Neural cell (in vitro differentiated cells): ENCODE measurements at regions not wholly inside any gene's neighbourhood (a gene's known extent, or its start where the extent isn't known, plus 50 kb on each side); places are given as distances from the start of the nearest gene placed in this dataset.

Source experiments
- H2AFZ ChIP-seq: fragments of 200-600, 300-800 bp; sonication (generic), shearing (Covaris generic); 2 replicates; pipeline ENCODE4 v1.6.0; 2014; ENCODE audit warnings: low read depth, mild to moderate bottlenecking, antibody characterized with exemption, low read length, moderate library complexity
- H3F3A ChIP-seq: fragments of 200-600 bp; shearing (Covaris generic); 2 replicates; pipeline ENCODE4 v1.6.1; 2016; ENCODE audit warnings: mild to moderate bottlenecking, moderate library complexity, mixed read lengths, antibody characterized with exemption, low read length; ENCODE audit not compliant: insufficient read depth, poor library complexity, severe bottlenecking
- H3K27ac ChIP-seq: fragments of 200-600, 300-800 bp; sonication (generic), shearing (Covaris generic); 2 replicates; pipeline ENCODE4 v1.5.1; 2014; ENCODE audit warnings: mild to moderate bottlenecking, low read length, moderate library complexity
- H3K27me3 ChIP-seq: fragments of 300-800, 200-600 bp; sonication (generic), shearing (Covaris generic); 2 replicates; pipeline ENCODE4 v1.6.0; 2014; ENCODE audit warnings: mild to moderate bottlenecking, low read depth, low read length, moderate library complexity; ENCODE audit not compliant: insufficient read depth
- H3K36me3 ChIP-seq: fragments of 300-800, 200-600 bp; sonication (generic), shearing (Covaris generic); 2 replicates; pipeline ENCODE4 v1.5.1; 2014; ENCODE audit warnings: mild to moderate bottlenecking, antibody characterized with exemption, low read length, moderate library complexity; ENCODE audit not compliant: insufficient read depth
- H3K4me2 ChIP-seq: fragments of 300-800, 200-600 bp; sonication (generic), shearing (Covaris generic); 2 replicates; pipeline ENCODE4 v1.6.0; 2014; ENCODE audit warnings: mild to moderate bottlenecking, low read length
- H3K4me3 ChIP-seq: fragments of 300-800, 200-600 bp; sonication (generic), shearing (Covaris generic); 2 replicates; pipeline ENCODE4 v1.5.1; 2014; ENCODE audit warnings: mild to moderate bottlenecking, low read length, moderate library complexity
- H3K79me2 ChIP-seq: fragments of 200-600 bp; shearing (Covaris generic); replicated peaks from 2 replicates; pipeline ENCODE4 v1.6.0; 2014; ENCODE audit warnings: mild to moderate bottlenecking, low read length, moderate library complexity; ENCODE audit not compliant: insufficient read depth
- H3K9ac ChIP-seq: fragments of 300-800, 200-600 bp; sonication (generic), shearing (Covaris generic); 2 replicates; pipeline ENCODE4 v1.6.1; 2016; ENCODE audit warnings: mild to moderate bottlenecking, low read length, mixed read lengths
- H3K9me2 ChIP-seq: fragments of 200-600 bp; shearing (Covaris generic); 2 replicates; pipeline ENCODE4 v1.6.1; 2016; ENCODE audit warnings: mild to moderate bottlenecking, low read length, mixed read lengths; ENCODE audit not compliant: insufficient read depth
- H3K9me3 ChIP-seq: fragments of 200-600, 300-800 bp; sonication (generic), shearing (Covaris generic); 2 replicates; pipeline ENCODE4 v1.6.1; 2016; ENCODE audit warnings: mild to moderate bottlenecking, mixed run types, low read length, moderate library complexity, mixed read lengths
- H4K20me1 ChIP-seq: fragments of 200-600 bp; shearing (Covaris generic); 2 replicates; pipeline ENCODE4 v1.6.1; 2016; ENCODE audit warnings: mild to moderate bottlenecking, mixed run types; ENCODE audit not compliant: insufficient read depth
- EP300 ChIP-seq: fragments of 450-650 bp; conservative IDR thresholded peaks from 2 replicates; pipeline ENCODE4 v1.6.1; 2014; ENCODE audit warnings: antibody characterized with exemption, mild to moderate bottlenecking, moderate library complexity; ENCODE audit not compliant: poor library complexity, severe bottlenecking
- EZH2 ChIP-seq: fragments of 200-600, 300-800 bp; shearing (Covaris generic), sonication (generic); IDR thresholded peaks from 2 replicates; pipeline ENCODE4 v1.6.1; 2014; ENCODE audit warnings: antibody characterized with exemption, low read length, borderline replicate concordance, mild to moderate bottlenecking; ENCODE audit not compliant: insufficient read depth, poor library complexity, severe bottlenecking
- MXI1 ChIP-seq: fragments of 450-650 bp; conservative IDR thresholded peaks from 2 replicates; pipeline ENCODE4 v1.6.1; 2014; ENCODE audit warnings: antibody characterized with exemption, mild to moderate bottlenecking; ENCODE audit not compliant: poor library complexity, severe bottlenecking
- POLR2AphosphoS5 ChIP-seq: IDR thresholded peaks from 2 replicates; pipeline ENCODE4 v1.6.1; 2012
- RAD21 ChIP-seq: fragments of 450-650 bp; conservative IDR thresholded peaks from 2 replicates; pipeline ENCODE4 v1.6.1; 2014; ENCODE audit warnings: antibody characterized with exemption, mild to moderate bottlenecking, moderate library complexity
- SMC3 ChIP-seq: fragments of 450-650 bp; conservative IDR thresholded peaks from 2 replicates; pipeline ENCODE4 v1.6.1; 2014; ENCODE audit warnings: antibody characterized with exemption, mild to moderate bottlenecking, moderate library complexity; ENCODE audit not compliant: poor library complexity
- TAF1 ChIP-seq: IDR thresholded peaks from 2 replicates; pipeline ENCODE4 v1.6.1; 2012; ENCODE audit warnings: low read depth
- TF ChIP-seq, protein P1 (sequence below): fragments of 450-650 bp; IDR thresholded peaks from 2 replicates; pipeline ENCODE4 v1.5.1; 2014; ENCODE audit warnings: antibody characterized with exemption, mild to moderate bottlenecking, moderate library complexity; ENCODE audit not compliant: poor library complexity, severe bottlenecking
- TF ChIP-seq, protein P2 (sequence below): IDR thresholded peaks from 2 replicates; pipeline ENCODE4 v1.6.1; 2012; ENCODE audit warnings: borderline replicate concordance

DNA sequence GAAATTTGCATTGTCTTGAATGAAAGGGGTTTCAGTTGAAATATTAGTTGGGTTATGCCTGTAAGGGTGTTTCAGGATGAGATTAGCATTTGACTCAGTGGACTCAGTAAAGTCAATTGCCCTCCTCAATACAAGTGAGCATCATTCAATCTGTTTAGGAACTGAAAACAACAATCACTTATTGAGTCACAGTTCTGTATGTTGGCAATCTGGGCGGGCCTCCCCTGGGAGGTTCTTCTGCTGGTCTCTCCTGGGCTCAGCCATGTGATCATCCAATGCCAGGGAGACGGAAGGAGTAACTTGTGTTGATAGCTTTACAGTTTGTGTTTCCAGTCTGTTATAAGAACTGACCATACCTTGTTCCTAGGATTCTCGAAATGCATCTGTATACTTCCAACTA, 262.9 kb upstream of the RUNX1 start:
- no peak overlapping the region for H3K9ac ChIP-seq
- no peak overlapping the region for H3K27ac ChIP-seq
- H3K4me3 ChIP-seq: no peak overlapping the region
- no peak for TF ChIP-seq SMC3
- no peak for TF ChIP-seq EP300
- no peak for TF ChIP-seq MXI1
- TF ChIP-seq EZH2: no peak
- TF ChIP-seq TAF1: no peak
- TF ChIP-seq, protein P1, sequence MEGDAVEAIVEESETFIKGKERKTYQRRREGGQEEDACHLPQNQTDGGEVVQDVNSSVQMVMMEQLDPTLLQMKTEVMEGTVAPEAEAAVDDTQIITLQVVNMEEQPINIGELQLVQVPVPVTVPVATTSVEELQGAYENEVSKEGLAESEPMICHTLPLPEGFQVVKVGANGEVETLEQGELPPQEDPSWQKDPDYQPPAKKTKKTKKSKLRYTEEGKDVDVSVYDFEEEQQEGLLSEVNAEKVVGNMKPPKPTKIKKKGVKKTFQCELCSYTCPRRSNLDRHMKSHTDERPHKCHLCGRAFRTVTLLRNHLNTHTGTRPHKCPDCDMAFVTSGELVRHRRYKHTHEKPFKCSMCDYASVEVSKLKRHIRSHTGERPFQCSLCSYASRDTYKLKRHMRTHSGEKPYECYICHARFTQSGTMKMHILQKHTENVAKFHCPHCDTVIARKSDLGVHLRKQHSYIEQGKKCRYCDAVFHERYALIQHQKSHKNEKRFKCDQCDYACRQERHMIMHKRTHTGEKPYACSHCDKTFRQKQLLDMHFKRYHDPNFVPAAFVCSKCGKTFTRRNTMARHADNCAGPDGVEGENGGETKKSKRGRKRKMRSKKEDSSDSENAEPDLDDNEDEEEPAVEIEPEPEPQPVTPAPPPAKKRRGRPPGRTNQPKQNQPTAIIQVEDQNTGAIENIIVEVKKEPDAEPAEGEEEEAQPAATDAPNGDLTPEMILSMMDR: no peak
- no peak for TF ChIP-seq RAD21
- TF ChIP-seq, protein P2, sequence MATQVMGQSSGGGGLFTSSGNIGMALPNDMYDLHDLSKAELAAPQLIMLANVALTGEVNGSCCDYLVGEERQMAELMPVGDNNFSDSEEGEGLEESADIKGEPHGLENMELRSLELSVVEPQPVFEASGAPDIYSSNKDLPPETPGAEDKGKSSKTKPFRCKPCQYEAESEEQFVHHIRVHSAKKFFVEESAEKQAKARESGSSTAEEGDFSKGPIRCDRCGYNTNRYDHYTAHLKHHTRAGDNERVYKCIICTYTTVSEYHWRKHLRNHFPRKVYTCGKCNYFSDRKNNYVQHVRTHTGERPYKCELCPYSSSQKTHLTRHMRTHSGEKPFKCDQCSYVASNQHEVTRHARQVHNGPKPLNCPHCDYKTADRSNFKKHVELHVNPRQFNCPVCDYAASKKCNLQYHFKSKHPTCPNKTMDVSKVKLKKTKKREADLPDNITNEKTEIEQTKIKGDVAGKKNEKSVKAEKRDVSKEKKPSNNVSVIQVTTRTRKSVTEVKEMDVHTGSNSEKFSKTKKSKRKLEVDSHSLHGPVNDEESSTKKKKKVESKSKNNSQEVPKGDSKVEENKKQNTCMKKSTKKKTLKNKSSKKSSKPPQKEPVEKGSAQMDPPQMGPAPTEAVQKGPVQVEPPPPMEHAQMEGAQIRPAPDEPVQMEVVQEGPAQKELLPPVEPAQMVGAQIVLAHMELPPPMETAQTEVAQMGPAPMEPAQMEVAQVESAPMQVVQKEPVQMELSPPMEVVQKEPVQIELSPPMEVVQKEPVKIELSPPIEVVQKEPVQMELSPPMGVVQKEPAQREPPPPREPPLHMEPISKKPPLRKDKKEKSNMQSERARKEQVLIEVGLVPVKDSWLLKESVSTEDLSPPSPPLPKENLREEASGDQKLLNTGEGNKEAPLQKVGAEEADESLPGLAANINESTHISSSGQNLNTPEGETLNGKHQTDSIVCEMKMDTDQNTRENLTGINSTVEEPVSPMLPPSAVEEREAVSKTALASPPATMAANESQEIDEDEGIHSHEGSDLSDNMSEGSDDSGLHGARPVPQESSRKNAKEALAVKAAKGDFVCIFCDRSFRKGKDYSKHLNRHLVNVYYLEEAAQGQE: no peak
- TF ChIP-seq POLR2AphosphoS5: no peak
- no peaks in the 10 kb centered on the region for H3K9me3 ChIP-seq
- no peaks in the 10 kb centered on the region for H3K36me3 ChIP-seq
- peaks cover 3% of the 10 kb centered on the region for H3K27me3 ChIP-seq
- H2AFZ ChIP-seq: no peak overlapping the region
- H3F3A ChIP-seq: no peaks in the 10 kb centered on the region
- no peaks in the 10 kb centered on the region for H4K20me1 ChIP-seq
- no peak overlapping the region for H3K4me2 ChIP-seq
- H3K9me2 ChIP-seq: no peaks in the 10 kb centered on the region
- H3K79me2 ChIP-seq: no peaks in the 10 kb centered on the region

DNA sequence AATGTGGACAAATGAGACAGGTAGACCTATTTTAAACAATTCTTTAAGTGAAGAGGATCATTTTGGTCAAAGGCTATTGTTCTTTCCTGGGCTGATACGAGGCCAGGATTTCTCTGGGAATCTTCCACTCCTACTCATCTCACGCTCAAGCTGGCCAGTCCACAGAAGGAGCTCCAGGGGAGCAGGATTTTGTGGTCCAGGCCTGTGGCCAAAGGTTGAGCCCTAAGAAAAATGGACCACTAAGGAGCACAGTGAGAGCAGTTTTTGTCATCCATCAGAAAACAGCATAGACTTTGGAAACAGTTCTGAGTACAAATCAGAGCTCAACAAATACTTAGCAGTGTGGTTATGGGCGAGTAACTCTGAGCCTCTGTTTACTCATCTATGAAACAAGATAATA, 260.2 kb upstream of the RUNX1 start:
- Histone ChIP-seq H4K20me1 (no peaks in the 10 kb centered on the region), H3F3A (no peaks in the 10 kb centered on the region), H2AFZ (no peak overlapping the region), H3K4me3 (no peak overlapping the region), H3K36me3 (no peaks in the 10 kb centered on the region), H3K9ac (no peak overlapping the region), H3K27me3 (peaks cover 3% of the 10 kb centered on the region), H3K9me3 (no peaks in the 10 kb centered on the region), H3K79me2 (no peaks in the 10 kb centered on the region), H3K27ac (no peak overlapping the region), H3K4me2 (no peak overlapping the region), H3K9me2 (no peaks in the 10 kb centered on the region)
- TF ChIP-seq, protein P1: no peak
- TF ChIP-seq, protein P2: no peak
- no peak for TF ChIP-seq RAD21
- no peak for TF ChIP-seq TAF1
- no peak for TF ChIP-seq SMC3
- TF ChIP-seq POLR2AphosphoS5: no peak
